Stimulated activated CD4-positive, alpha-beta T cell treated with anti-CD3 and anti-CD28 coated beads, Interleukin-4, amount 100 ng/mL, for 48 hours (primary cell): ENCODE measurements at regions not wholly inside any gene's neighbourhood (a gene's known extent, or its start where the extent isn't known, plus 50 kb on each side); places are given as distances from the start of the nearest gene placed in this dataset.

Experiments
- DNase-seq, 2 donors: peaks; one replicate each; pipeline ENCODE4 v3.0.0-alpha.2; 2020; ENCODE audit warnings: low read depth in 2 of 2

- no peak for DNase-seq
These were observed 107.5 kb upstream of the JUN start for GRCh38 chr1:58891347-58891746.

GRCh38 chr1:58893257-58893869 lies 109.5 kb upstream of the JUN start:
- DNase-seq: no peak

GRCh38 chr1:58895082-58895481 lies 111.2 kb upstream of the JUN start:
- DNase-seq: no peak

GRCh38 chr1:58895559-58896145 lies 111.8 kb upstream of the JUN start:
- no peak for DNase-seq

- no peak for DNase-seq
These were observed 112.7 kb upstream of the JUN start for GRCh38 chr1:58896246-58897183.

GRCh38 chr1:58898739-58899586 lies 115.1 kb upstream of the JUN start:
- DNase-seq: no peak

- no peak for DNase-seq
These were observed 115.9 kb upstream of the JUN start for GRCh38 chr1:58899587-58900271.

GRCh38 chr1:58900396-58900795 lies 116.5 kb upstream of the JUN start:
- DNase-seq: no peak

GRCh38 chr1:58901008-58901407 lies 117.2 kb upstream of the JUN start:
- no peak for DNase-seq

- no peak for DNase-seq
These were observed 119.1 kb upstream of the JUN start for GRCh38 chr1:58902830-58903513.

GRCh38 chr1:58903514-58904298 lies 119.9 kb upstream of the JUN start:
- DNase-seq: peak; percentile 74 to 88

GRCh38 chr1:58904299-58905125 lies 120.7 kb upstream of the JUN start:
- DNase-seq: no peak

GRCh38 chr1:58905126-58905490 lies 121.3 kb upstream of the JUN start:
- no peak for DNase-seq

GRCh38 chr1:58905628-58906221 lies 121.9 kb upstream of the JUN start:
- no peak for DNase-seq

GRCh38 chr1:58907398-58907797 lies 123.6 kb upstream of the JUN start:
- DNase-seq: no peak

GRCh38 chr1:58908561-58909560 lies 125.0 kb upstream of the JUN start:
- no peak for DNase-seq

GRCh38 chr1:58909914-58910681 lies 126.3 kb upstream of the JUN start:
- DNase-seq: no peak
